GM10266 (cell line): ENCODE measurements at regions not wholly inside any gene's neighbourhood (a gene's known extent, or its start where the extent isn't known, plus 50 kb on each side); places are given as distances from the start of the nearest gene placed in this dataset.
"Not testable (repeated sequence)": the region's sequence is repeated elsewhere in the genome, so short reads cannot be mapped to it uniquely, and the experiment has no call there.

Source experiments
- DNase-seq: peaks from one replicate; pipeline ENCODE4 v3.0.0; 2012; ENCODE audit errors: extremely low spot score
- CTCF ChIP-seq: IDR thresholded peaks from 2 replicates; pipeline ENCODE4 v1.5.1; 2012; ENCODE audit warnings: mild to moderate bottlenecking, low read depth; ENCODE audit not compliant: control insufficient read depth, insufficient read depth; ENCODE audit errors: missing control alignments

GRCh38 chr2:173720306-173720705 is 244.9 kb downstream of the SP3 start:
- DNase-seq = no peak
- no peak for TF ChIP-seq CTCF

GRCh38 chr2:173734797-173735196 is 230.4 kb downstream of the SP3 start:
- no peak for TF ChIP-seq CTCF
- no peak for DNase-seq

GRCh38 chr2:173737954-173738575 is 227.1 kb downstream of the SP3 start:
- DNase-seq = not testable (repeated sequence)

GRCh38 chr2:173739006-173739405 is 226.2 kb downstream of the SP3 start:
- no peak for TF ChIP-seq CTCF

GRCh38 chr2:173740639-173741038 is 224.5 kb downstream of the SP3 start:
- no peak for DNase-seq
- no peak for TF ChIP-seq CTCF

More at GRCh38 chr2:173739006-173739405, 226.2 kb downstream of the SP3 start:
- no peak for DNase-seq

- no peak for TF ChIP-seq CTCF
- DNase-seq = no peak
These were observed 223.4 kb downstream of the SP3 start for GRCh38 chr2:173741759-173742158.

GRCh38 chr2:173747035-173747434 is 218.1 kb downstream of the SP3 start:
- no peak for DNase-seq

More at GRCh38 chr2:173747035-173747434, 218.1 kb downstream of the SP3 start:
- no peak for TF ChIP-seq CTCF
